GM12878 (cell line): ENCODE measurements at regions not wholly inside any gene's neighbourhood (a gene's known extent, or its start where the extent isn't known, plus 50 kb on each side); places are given as distances from the start of the nearest gene placed in this dataset.

Source experiments
- ATAC-seq: fragments of 200-7000 bp; cut with Tn5 transposase; 3 replicates; pipeline ENCODE4 v1.9.1; 2020; ENCODE audit warnings: mild to moderate bottlenecking, moderate library complexity
- BruUV-seq: library from RNA; stranded (reverse); fragments of 400-500 nt; replicated peaks from 2 replicates; lab custom pipeline; 2021; lab: Mats Ljungman, UMichigan
- CTCF ChIA-PET: fragments of 300-600 bp; sonication (Branson Sonifier 250); formaldehyde crosslinking; extraction: SDS; loops from one replicate; lab custom pipeline; 2021; ENCODE audit warnings: inconsistent platforms; lab: Yijun Ruan, JAX
- POLR2A ChIA-PET: fragments of 350-600 bp; formaldehyde crosslinking; extraction: SDS; loops from one replicate; lab custom pipeline; 2021; ENCODE audit warnings: inconsistent platforms; lab: Charles Lee
- RAD21 ChIA-PET: fragments of 300-600 bp; sonication (Branson Sonifier 250); formaldehyde crosslinking; loops from one replicate; lab custom pipeline; 2023; ENCODE audit warnings: antibody characterized with exemption; ENCODE audit not compliant: unreplicated experiment; lab: Charles Lee
- SMC1A ChIA-PET: fragments of 300-600 bp; sonication (Branson Sonifier 250); formaldehyde crosslinking; loops from one replicate; lab custom pipeline; 2023; ENCODE audit not compliant: unreplicated experiment, uncharacterized antibody; lab: Charles Lee
- DNase-seq: peaks from one replicate; pipeline ENCODE4 v3.0.0-alpha.2; 2011; ENCODE audit warnings: low read depth, low spot score
- FAIRE-seq: peaks from 3 replicates; lab custom pipeline; 2011; peaks lifted over from hg19 to GRCh38; lab: Jason Lieb, UNC
- H2AFZ ChIP-seq: 2 replicates; pipeline ENCODE4 v1.6.0; 2011; ENCODE audit warnings: low read depth, low read length, control low read depth; ENCODE audit not compliant: control insufficient read depth
- H3K27ac ChIP-seq: 2 replicates; pipeline ENCODE4 v1.5.1; 2011; ENCODE audit warnings: control low read depth; ENCODE audit not compliant: control insufficient read depth, insufficient read depth
- H3K27me3 ChIP-seq, 2 experiments: replicated peaks in 1 of 2; 2 replicates each; pipeline versions ENCODE4 v1.6.0 to v1.6.1; 2011; ENCODE audit warnings: low read length in 1 of 2; ENCODE audit not compliant: control insufficient read depth in 2 of 2, insufficient read depth in 2 of 2
- H3K36me3 ChIP-seq, 2 experiments: 2 replicates each; pipeline ENCODE4 v1.5.1; 2011; ENCODE audit warnings: low read length in 1 of 2; ENCODE audit not compliant: control insufficient read depth in 2 of 2, insufficient read depth in 2 of 2
- H3K4me1 ChIP-seq: 2 replicates; pipeline ENCODE4 v1.6.1; 2011; ENCODE audit warnings: mild to moderate bottlenecking, low read length, moderate library complexity, mixed read lengths; ENCODE audit not compliant: control insufficient read depth, insufficient read depth
- H3K4me2 ChIP-seq: 2 replicates; pipeline ENCODE4 v1.6.0; 2011; ENCODE audit warnings: control low read depth; ENCODE audit not compliant: control insufficient read depth, insufficient read depth
- H3K4me3 ChIP-seq: fragments of 200-600 bp; sonication (generic); 2 replicates; pipeline ENCODE4 v1.5.1; 2016
- H3K79me2 ChIP-seq: 2 replicates; pipeline ENCODE4 v1.6.0; 2011; ENCODE audit warnings: low read length; ENCODE audit not compliant: control insufficient read depth, insufficient read depth
- H3K9ac ChIP-seq: 2 replicates; pipeline ENCODE4 v1.8.0; 2011; ENCODE audit warnings: low read length, control low read depth, mixed read lengths; ENCODE audit not compliant: control insufficient read depth, insufficient read depth
- H3K9me3 ChIP-seq: replicated peaks from 3 replicates; pipeline ENCODE4 v1.5.1; 2011; ENCODE audit warnings: mild to moderate bottlenecking, low read length; ENCODE audit not compliant: control insufficient read depth, insufficient read depth
- H4K20me1 ChIP-seq: 2 replicates; pipeline ENCODE4 v1.6.0; 2011; ENCODE audit not compliant: control insufficient read depth, insufficient read depth
- BCL11A ChIP-seq: IDR thresholded peaks from 2 replicates; pipeline ENCODE4 v1.6.1; 2011; ENCODE audit warnings: low read depth, low read length
- BHLHE40 ChIP-seq, 2 experiments: fragments of 450-650 bp in 1 of 2; IDR thresholded peaks; 2 replicates each; pipeline ENCODE4 v1.6.1; 2011 to 2017; ENCODE audit warnings: low read depth in 2 of 2, borderline replicate concordance in 1 of 2, improper control_type of control experiment in 1 of 2, low read length in 1 of 2, mild to moderate bottlenecking in 1 of 2
- EP300 ChIP-seq, 2 experiments: fragments of 150-350 bp in 1 of 2; IDR thresholded peaks; 2 replicates each; pipeline ENCODE4 v1.6.1; 2011 to 2012; ENCODE audit warnings: low read depth in 2 of 2, low read length in 2 of 2, borderline replicate concordance in 1 of 2, improper control_type of control experiment in 1 of 2, inconsistent platforms in 1 of 2; ENCODE audit not compliant: control insufficient read depth in 1 of 2
- IRF5 ChIP-seq: fragments of 450-650 bp; IDR thresholded peaks from 2 replicates; pipeline ENCODE4 v1.6.1; 2017; ENCODE audit warnings: borderline replicate concordance
- MEF2B ChIP-seq: fragments of 450-650 bp; IDR thresholded peaks from 2 replicates; pipeline ENCODE4 v1.6.1; 2018; ENCODE audit warnings: mild to moderate bottlenecking, moderate library complexity; ENCODE audit not compliant: partially characterized antibody, poor library complexity, severe bottlenecking
- MTA2 ChIP-seq: fragments of 450-650 bp; IDR thresholded peaks from 2 replicates; pipeline ENCODE4 v1.6.1; 2016; ENCODE audit warnings: low read depth, mild to moderate bottlenecking, moderate library complexity
- NRF1 ChIP-seq: conservative IDR thresholded peaks from 2 replicates; pipeline ENCODE4 v1.6.1; 2011; ENCODE audit warnings: mild to moderate bottlenecking, low read depth, low read length, improper control_type of control experiment
- RAD51 ChIP-seq: fragments of 450-650 bp; IDR thresholded peaks from 2 replicates; pipeline ENCODE4 v1.6.1; 2016; ENCODE audit warnings: moderate library complexity, mild to moderate bottlenecking, inconsistent platforms
- RELA ChIP-seq: fragments of 450-650 bp; IDR thresholded peaks from 2 replicates; pipeline ENCODE4 v1.8.0; 2014; ENCODE audit warnings: borderline replicate concordance; ENCODE audit not compliant: partially characterized antibody
- RUNX3 ChIP-seq: IDR thresholded peaks from 2 replicates; pipeline ENCODE4 v1.6.1; 2012; ENCODE audit warnings: low read length, inconsistent platforms
- SMC3 ChIP-seq: IDR thresholded peaks from 2 replicates; pipeline ENCODE4 v1.6.1; 2011; ENCODE audit warnings: low read length, improper control_type of control experiment, borderline replicate concordance
- ZBTB11 ChIP-seq: fragments of 450-650 bp; formaldehyde crosslinking; IDR thresholded peaks from 2 replicates; pipeline ENCODE4 v1.5.0; 2022; ENCODE audit warnings: mild to moderate bottlenecking, missing genetic modification characterization
- ZSCAN29 ChIP-seq: fragments of 450-650 bp; IDR thresholded peaks from 2 replicates; pipeline ENCODE4 v1.6.1; 2017; ENCODE audit warnings: mild to moderate bottlenecking, moderate library complexity
- WGBS: methylation state at CpG from one replicate; pipeline ENCODE4 v1.1.6; 2016; ENCODE audit warnings: low lambda C conversion rate; ENCODE audit not compliant: insufficient replicate concordance, insufficient coverage; ENCODE audit errors: missing lambda C conversion rate; 5-methylcytosine and 5-hydroxymethylcytosine counted together
- in situ Hi-C: fragments of 300-500 bp; cut with MboI; formaldehyde crosslinking; loops from 9 replicates; pipeline ENCODE4 v1.14.3; 2018; ENCODE audit warnings: mixed read lengths
- intact Hi-C: fragments of 100-400 bp; cut with micrococcal nuclease; formaldehyde crosslinking; loops from one replicate; pipeline ENCODE4 v1.14.2; 2022; ENCODE audit not compliant: unreplicated experiment
- TF ChIP-seq, protein P1 (sequence below): fragments of 450-650 bp; IDR thresholded peaks from 2 replicates; pipeline ENCODE4 v1.6.1; 2016; ENCODE audit warnings: mild to moderate bottlenecking

DNA sequence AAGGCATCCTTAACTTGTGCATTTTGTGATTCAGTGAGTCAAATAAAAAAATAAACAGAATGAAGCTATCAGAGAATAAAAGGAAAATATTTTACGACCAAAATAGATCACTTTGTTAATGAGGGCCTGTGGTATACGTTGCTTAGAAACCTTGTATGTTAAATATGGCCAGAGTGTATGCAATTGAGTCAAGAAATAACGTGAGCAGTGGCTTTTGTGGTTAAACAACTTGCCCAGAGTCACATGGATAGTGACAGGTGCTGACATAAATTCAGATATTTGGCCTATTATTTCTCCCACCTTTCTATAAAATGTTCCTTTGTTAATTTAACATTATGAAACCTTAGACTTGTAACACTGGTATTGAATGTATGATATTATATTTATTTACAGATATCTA, 393.4 kb downstream of the PABPC4L start:
- Histone ChIP-seq H3K4me3 (no peak overlapping the region), H3K4me2 (no peak overlapping the region), H2AFZ (no peak overlapping the region), H3K36me3 (no peaks in the 10 kb centered on the region), H3K27ac (no peak overlapping the region), H3K9me3 (no peaks in the 10 kb centered on the region), H3K79me2 (no peaks in the 10 kb centered on the region), H3K9ac (no peak overlapping the region), H3K4me1 (no peaks in the 10 kb centered on the region), H3K27me3 (no peaks in the 10 kb centered on the region), H4K20me1 (no peaks in the 10 kb centered on the region)
- intact Hi-C loops (no loop called here), in situ Hi-C loops (no loop called here)
- ChIA-PET CTCF (no interaction called here), SMC1A (interaction anchor here (0.7 kb wide), 1 partner anchor 22 kb away, joined by 3 read pairs; no protein-coding TSS in a partner anchor), POLR2A (no interaction called here), RAD21 (no interaction called here)
- DNase-seq: no peak
- 0% methylated on average over 3 of the region's 3 CpGs for whole genome bisulfite sequencing
- FAIRE-seq: no peak
- peak; percentile 84 for ATAC-seq
- BruUV-seq: no TSS peak
- peak; percentile 43 to 79; a peak in 3 of 4 replicates for TF ChIP-seq EP300 (IDR thresholded peaks at IDR 0.05; ENCODE audit: borderline replicate concordance in 1 of 2, control insufficient read depth in 1 of 2, low read depth in 2 of 2, low read length in 2 of 2)
- peak; percentile 73 to 90; a peak in 3 of 4 replicates for TF ChIP-seq BHLHE40 (IDR thresholded peaks at IDR 0.05; ENCODE audit: borderline replicate concordance in 1 of 2, low read depth in 2 of 2, low read length in 1 of 2)
- peak; percentile 88 for TF ChIP-seq MTA2
- TF ChIP-seq ZBTB11 (CRISPR knock-in tag): no peak
- peak; percentile 57 for TF ChIP-seq MEF2B
- TF ChIP-seq RAD51: peak; percentile 65; the same call in 1 of the 2 replicates
- TF ChIP-seq RELA: no peak
- no peak for TF ChIP-seq ZSCAN29
- TF ChIP-seq BCL11A: peak; percentile 33; the same call in 1 of the 2 replicates
- no peak for TF ChIP-seq SMC3
- TF ChIP-seq, protein P1, sequence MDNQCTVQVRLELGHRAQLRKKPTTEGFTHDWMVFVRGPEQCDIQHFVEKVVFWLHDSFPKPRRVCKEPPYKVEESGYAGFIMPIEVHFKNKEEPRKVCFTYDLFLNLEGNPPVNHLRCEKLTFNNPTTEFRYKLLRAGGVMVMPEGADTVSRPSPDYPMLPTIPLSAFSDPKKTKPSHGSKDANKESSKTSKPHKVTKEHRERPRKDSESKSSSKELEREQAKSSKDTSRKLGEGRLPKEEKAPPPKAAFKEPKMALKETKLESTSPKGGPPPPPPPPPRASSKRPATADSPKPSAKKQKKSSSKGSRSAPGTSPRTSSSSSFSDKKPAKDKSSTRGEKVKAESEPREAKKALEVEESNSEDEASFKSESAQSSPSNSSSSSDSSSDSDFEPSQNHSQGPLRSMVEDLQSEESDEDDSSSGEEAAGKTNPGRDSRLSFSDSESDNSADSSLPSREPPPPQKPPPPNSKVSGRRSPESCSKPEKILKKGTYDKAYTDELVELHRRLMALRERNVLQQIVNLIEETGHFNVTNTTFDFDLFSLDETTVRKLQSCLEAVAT: 0 out of 2 replicates have a peak, but pooled peaks have one; percentile 22
- TF ChIP-seq IRF5: no peak
- no peak for TF ChIP-seq NRF1
- no peak for TF ChIP-seq RUNX3
